Stomach (tissue), 8 donors: ENCODE measurements at regions not wholly inside any gene's neighbourhood (a gene's known extent, or its start where the extent isn't known, plus 50 kb on each side); places are given as distances from the start of the nearest gene placed in this dataset.

Source experiments
- DNase-seq, 2 donors: peaks; one replicate each; pipeline versions ENCODE4 v3.0.0 to v3.0.0-alpha.2; 2013 to 2019
- H3K27ac ChIP-seq, 5 donors: fragments of 200-600 bp in 4 of 5; sonication (generic) in 4 of 5; one replicate each; pipeline ENCODE4 v1.5.1; 2013 to 2019; ENCODE audit warnings: mild to moderate bottlenecking in 1 of 5, moderate library complexity in 1 of 5
- H3K27me3 ChIP-seq, 3 donors: fragments of 200-600 bp; sonication (generic); one replicate each; pipeline ENCODE4 v1.5.1; 2017 to 2019; ENCODE audit warnings: mixed run types in 1 of 3
- H3K36me3 ChIP-seq, 4 donors: fragments of 200-600 bp; sonication (generic); 1 replicate in 3 of 4; 2 replicates in 1 of 4; pipeline ENCODE4 v1.5.1; 2016 to 2019
- H3K4me1 ChIP-seq, 4 donors: fragments of 200-600 bp; sonication (generic); one replicate each; pipeline ENCODE4 v1.5.1; 2016 to 2019
- H3K4me3 ChIP-seq, 4 donors: fragments of 200-600 bp; sonication (generic) in 3 of 4; one replicate each; pipeline ENCODE4 v1.5.1; 2016 to 2019; ENCODE audit warnings: mild to moderate bottlenecking in 1 of 4
- H3K9me3 ChIP-seq, 4 donors: fragments of 200-600 bp; sonication (generic); one replicate each; pipeline ENCODE4 v1.5.1; 2016 to 2019
- EP300 ChIP-seq: sonication (generic); formaldehyde crosslinking; IDR thresholded peaks from one replicate; pipeline ENCODE4 v1.6.1; 2017; ENCODE audit warnings: antibody characterized with exemption
- POLR2A ChIP-seq, 4 donors: fragments of 450-650 bp; IDR thresholded peaks; one replicate each; pipeline ENCODE4 v1.6.1; 2016; ENCODE audit warnings: antibody characterized with exemption in 4 of 4, control low read depth in 2 of 4, mild to moderate bottlenecking in 1 of 4, moderate library complexity in 1 of 4
- POLR2AphosphoS5 ChIP-seq, 3 donors: sonication (generic); formaldehyde crosslinking; IDR thresholded peaks; one replicate each; pipeline ENCODE4 v1.6.1; 2016; ENCODE audit warnings: antibody characterized with exemption in 3 of 3
- WGBS, 5 donors: extraction: QIAGEN DNeasy Blood & Tissue Kit in 3 of 5; methylation state at CpG; one replicate each; pipeline versions ENCODE4 v1.1.5 to v1.1.7; 2013 to 2018; 5-methylcytosine and 5-hydroxymethylcytosine counted together
- intact Hi-C: fragments of 100-400 bp; cut with DNase I; formaldehyde crosslinking; loops from one replicate; pipeline ENCODE4 v1.15.1; 2023; ENCODE audit warnings: low total_unique reads
- TF ChIP-seq, protein P1 (sequence below), 7 experiments: fragments of 450-650 bp in 4 of 7; fragments of 200-600 bp in 3 of 7; sonication (generic) in 3 of 7; IDR thresholded peaks; one replicate each; pipeline ENCODE4 v1.5.1; 2016 to 2019; ENCODE audit warnings: antibody characterized with exemption in 7 of 7, control low read depth in 2 of 7, mild to moderate bottlenecking in 1 of 7
- donor health status: healthy with polysubstance abuse.
- donor health status: Bipolar disorder and iron deficiency.
- donor health status: healthy.

DNA sequence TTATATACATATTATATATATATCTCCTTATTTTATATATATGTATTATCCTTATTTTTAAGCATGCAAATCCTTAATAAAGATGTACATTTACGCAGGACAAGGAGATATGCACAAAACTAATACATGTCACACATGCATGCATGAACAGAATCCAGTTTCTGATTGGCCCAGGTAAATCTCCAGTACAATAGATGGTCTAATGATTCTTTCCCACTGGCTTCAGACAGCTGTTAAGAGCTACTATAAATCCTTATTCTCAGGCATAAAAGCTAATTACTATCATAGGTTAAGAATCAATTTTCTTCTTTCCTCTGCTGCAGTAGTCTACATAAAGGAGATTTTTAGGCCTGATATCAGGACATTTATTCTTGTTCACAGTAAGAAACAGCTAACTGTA is 689.8 kb downstream of the KCTD8 start:
- no peaks in the 10 kb centered on the region for H3K36me3 ChIP-seq
- WGBS, 5 donors: 89 to 99% (median 96%) methylated on average over 1 of the region's 1 CpG
- H3K4me3 ChIP-seq: no peak overlapping the region
- no peaks in the 10 kb centered on the region for H3K27me3 ChIP-seq
- TF ChIP-seq, protein P1, sequence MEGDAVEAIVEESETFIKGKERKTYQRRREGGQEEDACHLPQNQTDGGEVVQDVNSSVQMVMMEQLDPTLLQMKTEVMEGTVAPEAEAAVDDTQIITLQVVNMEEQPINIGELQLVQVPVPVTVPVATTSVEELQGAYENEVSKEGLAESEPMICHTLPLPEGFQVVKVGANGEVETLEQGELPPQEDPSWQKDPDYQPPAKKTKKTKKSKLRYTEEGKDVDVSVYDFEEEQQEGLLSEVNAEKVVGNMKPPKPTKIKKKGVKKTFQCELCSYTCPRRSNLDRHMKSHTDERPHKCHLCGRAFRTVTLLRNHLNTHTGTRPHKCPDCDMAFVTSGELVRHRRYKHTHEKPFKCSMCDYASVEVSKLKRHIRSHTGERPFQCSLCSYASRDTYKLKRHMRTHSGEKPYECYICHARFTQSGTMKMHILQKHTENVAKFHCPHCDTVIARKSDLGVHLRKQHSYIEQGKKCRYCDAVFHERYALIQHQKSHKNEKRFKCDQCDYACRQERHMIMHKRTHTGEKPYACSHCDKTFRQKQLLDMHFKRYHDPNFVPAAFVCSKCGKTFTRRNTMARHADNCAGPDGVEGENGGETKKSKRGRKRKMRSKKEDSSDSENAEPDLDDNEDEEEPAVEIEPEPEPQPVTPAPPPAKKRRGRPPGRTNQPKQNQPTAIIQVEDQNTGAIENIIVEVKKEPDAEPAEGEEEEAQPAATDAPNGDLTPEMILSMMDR (IDR thresholded peaks at IDR 0.05): no peak
- no peak for TF ChIP-seq POLR2A (IDR thresholded peaks at IDR 0.05)
- no peak for TF ChIP-seq EP300
- no peak for TF ChIP-seq POLR2AphosphoS5 (IDR thresholded peaks at IDR 0.05)
- H3K27ac ChIP-seq: no peak overlapping the region
- peaks cover 0 to 14% (median 2%) of the 10 kb centered on the region in 4 donors for H3K4me1 ChIP-seq
- intact Hi-C loops: no loop called here
- H3K9me3 ChIP-seq: no peaks in the 10 kb centered on the region
- DNase-seq: no peak

DNA sequence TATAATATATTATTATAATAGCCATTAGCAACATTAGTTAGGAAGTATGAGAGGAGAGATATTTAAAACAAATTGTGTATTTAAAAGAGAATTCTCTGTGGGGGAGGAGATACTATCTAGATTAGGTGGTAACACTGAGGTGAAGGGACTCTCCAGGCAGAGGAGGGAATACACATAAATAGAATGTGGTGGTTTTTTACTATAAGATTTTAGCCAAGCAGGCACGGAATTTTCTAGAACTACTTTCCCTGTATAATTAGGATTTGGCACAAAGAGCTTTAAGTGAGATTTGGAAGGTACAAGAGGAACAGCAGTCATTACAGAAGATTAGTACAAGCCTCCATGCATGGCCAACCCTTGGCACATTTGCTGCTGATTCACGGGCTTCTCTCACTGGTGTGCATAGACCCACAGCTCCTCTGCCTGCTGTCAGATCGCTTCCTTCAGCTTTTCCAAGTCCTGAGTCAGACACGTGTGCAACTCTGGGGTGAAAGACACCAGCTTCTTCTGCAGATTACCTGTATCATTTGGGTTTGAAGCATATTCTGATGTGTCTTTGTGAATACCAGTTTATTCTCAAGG is 685.5 kb downstream of the KCTD8 start:
- no peak overlapping the region for H3K27ac ChIP-seq
- no peaks in the 10 kb centered on the region for H3K9me3 ChIP-seq
- intact Hi-C loops: no loop called here
- no peak overlapping the region for H3K4me3 ChIP-seq
- TF ChIP-seq POLR2A (IDR thresholded peaks at IDR 0.05) (no peak), POLR2AphosphoS5 (IDR thresholded peaks at IDR 0.05) (no peak), EP300 (no peak)
- TF ChIP-seq, protein P1 (IDR thresholded peaks at IDR 0.05): no peak
- no peaks in the 10 kb centered on the region for H3K36me3 ChIP-seq
- 48 to 65% (median 55%) methylated on average over 4 of the region's 4 CpGs for WGBS, 5 donors
- H3K4me1 ChIP-seq: peaks cover 0 to 26% (median 4%) of the 10 kb centered on the region in 4 donors
- H3K27me3 ChIP-seq: no peaks in the 10 kb centered on the region
- no peak for DNase-seq

DNA sequence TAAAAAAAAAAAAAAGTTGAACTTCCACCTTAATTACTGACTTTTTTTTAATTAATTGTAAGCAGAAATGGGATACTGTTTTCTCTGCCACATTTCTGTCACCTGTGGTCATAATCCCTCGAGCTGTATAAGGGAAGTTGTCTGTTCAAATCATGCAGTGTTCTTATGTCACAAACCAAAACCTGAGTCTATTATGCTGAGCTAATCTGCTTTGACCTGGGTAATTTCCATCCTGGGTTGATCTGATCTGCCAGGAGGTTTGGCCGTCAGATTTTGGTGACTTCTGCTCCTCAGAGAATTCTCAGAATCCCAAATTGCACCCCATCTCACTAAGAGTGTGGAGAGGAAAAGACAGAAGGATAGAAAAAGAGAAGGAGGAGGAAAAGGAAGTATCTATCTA is 683.1 kb downstream of the KCTD8 start:
- DNase-seq: no peak
- intact Hi-C loops: no loop called here
- Histone ChIP-seq H3K36me3 (no peaks in the 10 kb centered on the region), H3K9me3 (no peaks in the 10 kb centered on the region), H3K27me3 (no peaks in the 10 kb centered on the region), H3K27ac (no peak overlapping the region), H3K4me3 (no peak overlapping the region), H3K4me1 (peaks cover 0 to 26% (median 4%) of the 10 kb centered on the region in 4 donors)
- TF ChIP-seq POLR2AphosphoS5 (IDR thresholded peaks at IDR 0.05) (no peak), POLR2A (IDR thresholded peaks at IDR 0.05) (no peak)
- 59 to 75% (median 65%) methylated on average over 2 of the region's 2 CpGs for WGBS, 5 donors

DNA sequence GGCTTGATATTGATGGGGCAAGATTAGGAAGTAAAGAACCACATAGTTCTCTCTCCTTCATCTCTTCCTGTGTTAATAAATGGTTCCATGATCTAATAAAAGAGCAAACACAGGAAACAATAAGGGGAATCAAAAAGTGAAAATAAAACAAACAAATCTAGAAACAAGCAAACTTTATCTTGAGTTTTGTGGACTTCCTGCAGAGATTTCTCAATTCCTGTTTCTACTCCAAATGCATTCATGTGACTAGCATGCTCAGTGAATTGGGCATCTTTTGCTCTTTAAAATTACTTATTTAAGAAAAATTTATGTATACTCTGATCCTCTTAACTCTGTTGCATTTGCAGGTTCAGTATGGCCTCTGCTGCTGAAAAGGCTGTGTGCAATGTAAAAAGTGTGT is 682.0 kb downstream of the KCTD8 start:
- H3K4me1 ChIP-seq: peaks cover 0 to 26% (median 4%) of the 10 kb centered on the region in 4 donors
- TF ChIP-seq POLR2AphosphoS5 (IDR thresholded peaks at IDR 0.05): peak in 1 of 3 donors; percentile 20
- no peak for TF ChIP-seq EP300
- no peak for TF ChIP-seq POLR2A (IDR thresholded peaks at IDR 0.05)
- H3K36me3 ChIP-seq: no peaks in the 10 kb centered on the region
- no peak overlapping the region for H3K27ac ChIP-seq
- H3K27me3 ChIP-seq: no peaks in the 10 kb centered on the region
- intact Hi-C loops: no loop called here
- DNase-seq: no peak
- no peak overlapping the region for H3K4me3 ChIP-seq
- H3K9me3 ChIP-seq: no peaks in the 10 kb centered on the region

DNA sequence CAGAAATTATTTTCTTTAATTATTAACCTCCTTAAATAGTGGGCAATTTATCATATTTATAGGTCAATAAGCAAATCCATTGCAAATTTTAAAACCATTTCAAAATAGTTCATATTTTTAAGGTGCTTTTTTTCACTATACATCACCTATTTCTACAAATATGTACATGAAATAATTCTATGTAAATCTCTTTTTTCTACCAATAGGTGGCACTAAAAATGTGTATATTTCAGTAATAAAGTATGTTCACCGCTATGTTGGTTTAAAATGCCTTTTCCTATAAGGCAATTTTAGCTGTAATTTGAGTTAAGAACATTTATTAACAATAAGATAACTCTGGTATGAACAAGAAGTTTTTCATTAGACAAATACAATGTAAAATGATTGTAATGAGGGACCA is 672.2 kb downstream of the KCTD8 start:
- no peak for DNase-seq
- H3K27me3 ChIP-seq: no peaks in the 10 kb centered on the region
- no peak overlapping the region for H3K27ac ChIP-seq
- H3K36me3 ChIP-seq: no peaks in the 10 kb centered on the region
- 52 to 62% (median 57%) methylated on average over 1 of the region's 1 CpG for WGBS, 5 donors
- intact Hi-C loops: no loop called here
- no peaks in the 10 kb centered on the region for H3K9me3 ChIP-seq
- no peaks in the 10 kb centered on the region for H3K4me1 ChIP-seq
- no peak overlapping the region for H3K4me3 ChIP-seq
- TF ChIP-seq POLR2A (IDR thresholded peaks at IDR 0.05): no peak
- no peak for TF ChIP-seq EP300
- TF ChIP-seq POLR2AphosphoS5 (IDR thresholded peaks at IDR 0.05): no peak
- TF ChIP-seq, protein P1 (IDR thresholded peaks at IDR 0.05): no peak
